IMR-90 (cell line): ENCODE measurements at regions not wholly inside any gene's neighbourhood (a gene's known extent, or its start where the extent isn't known, plus 50 kb on each side); places are given as distances from the start of the nearest gene placed in this dataset.
"Not testable (repeated sequence)": the region's sequence is repeated elsewhere in the genome, so short reads cannot be mapped to it uniquely, and the experiment has no call there.

Source experiments
- ATAC-seq: fragments of 200-7000 bp; cut with Tn5 transposase; 2 replicates; pipeline ENCODE4 v1.9.1; 2020; ENCODE audit warnings: low read depth, mild to moderate bottlenecking, moderate library complexity
- BruUV-seq: library from RNA; stranded (reverse); fragments of 400-500 nt; replicated peaks from 2 replicates; lab custom pipeline; 2021; lab: Mats Ljungman, UMichigan
- CTCF ChIA-PET: fragments of 300-600 bp; formaldehyde crosslinking; extraction: SDS; loops from one replicate; lab custom pipeline; 2021; ENCODE audit warnings: antibody characterized with exemption; lab: Yijun Ruan, JAX
- POLR2A ChIA-PET: fragments of 300-600 bp; sonication (Branson Sonifier 250); formaldehyde crosslinking; loops from one replicate; lab custom pipeline; 2022; ENCODE audit warnings: antibody characterized with exemption; ENCODE audit not compliant: unreplicated experiment; lab: Charles Lee
- DNase-seq: peaks from one replicate; pipeline ENCODE4 v3.0.0; 2013
- H2AFZ ChIP-seq: replicated peaks from 2 replicates; pipeline ENCODE3; 2013; ENCODE audit warnings: low read length, mild to moderate bottlenecking; ENCODE audit not compliant: poor library complexity
- H2AK5ac ChIP-seq: 2 replicates; pipeline ENCODE4 v1.6.1; 2013; ENCODE audit warnings: low read depth, low read length, inconsistent platforms
- H2AK9ac ChIP-seq: replicated peaks from 2 replicates; pipeline ENCODE3; 2013; ENCODE audit warnings: mild to moderate bottlenecking, low read depth, low read length, moderate library complexity; ENCODE audit not compliant: poor library complexity
- H2BK120ac ChIP-seq: 2 replicates; pipeline ENCODE4 v1.6.1; 2013; ENCODE audit warnings: low read depth, low read length, inconsistent platforms
- H2BK15ac ChIP-seq: 3 replicates; pipeline ENCODE4 v1.6.1; 2013; ENCODE audit warnings: low read depth, low read length, inconsistent platforms
- H2BK20ac ChIP-seq: 2 replicates; pipeline ENCODE4 v1.6.1; 2013; ENCODE audit warnings: low read depth, mild to moderate bottlenecking, inconsistent platforms, low read length, moderate library complexity
- H2BK5ac ChIP-seq: 2 replicates; pipeline ENCODE4 v1.6.1; 2013; ENCODE audit warnings: mild to moderate bottlenecking, low read depth, low read length, inconsistent platforms; ENCODE audit not compliant: poor library complexity, severe bottlenecking
- H3K14ac ChIP-seq: replicated peaks from 2 replicates; pipeline ENCODE4 v1.6.1; 2013; ENCODE audit warnings: low read depth, low read length, inconsistent platforms
- H3K18ac ChIP-seq: 2 replicates; pipeline ENCODE4 v1.6.1; 2013; ENCODE audit warnings: low read depth, low read length, control low read depth
- H3K23ac ChIP-seq: 2 replicates; pipeline ENCODE4 v1.6.1; 2013; ENCODE audit warnings: low read depth, low read length, inconsistent platforms
- H3K27ac ChIP-seq: 2 replicates; pipeline ENCODE4 v1.5.1; 2013; ENCODE audit warnings: mild to moderate bottlenecking, control low read depth, low read length; ENCODE audit not compliant: insufficient read depth
- H3K27me3 ChIP-seq: 2 replicates; pipeline ENCODE4 v1.6.1; 2013; ENCODE audit warnings: low read length; ENCODE audit not compliant: control insufficient read depth, insufficient read depth
- H3K36me3 ChIP-seq: 2 replicates; pipeline ENCODE4 v1.6.1; 2013; ENCODE audit warnings: low read length, mixed read lengths; ENCODE audit not compliant: control insufficient read depth, insufficient read depth
- H3K4ac ChIP-seq: 2 replicates; pipeline ENCODE4 v1.6.1; 2013; ENCODE audit warnings: low read depth, low read length, inconsistent platforms
- H3K4me1 ChIP-seq: 2 replicates; pipeline ENCODE4 v1.6.1; 2013; ENCODE audit warnings: low read length, mixed read lengths; ENCODE audit not compliant: control insufficient read depth, insufficient read depth
- H3K4me2 ChIP-seq: 2 replicates; pipeline ENCODE4 v1.6.1; 2013; ENCODE audit warnings: low read depth, mild to moderate bottlenecking, control low read depth, low read length, moderate library complexity
- H3K4me3 ChIP-seq: 2 replicates; pipeline ENCODE4 v1.5.1; 2013; ENCODE audit warnings: low read depth, mild to moderate bottlenecking, control low read depth, low read length, moderate library complexity; ENCODE audit not compliant: insufficient read depth
- H3K56ac ChIP-seq: 2 replicates; pipeline ENCODE4 v1.6.1; 2013; ENCODE audit warnings: low read length, inconsistent platforms; ENCODE audit not compliant: insufficient read depth; ENCODE audit errors: extremely low read depth
- H3K79me1 ChIP-seq, 2 experiments: 2 replicates each; pipeline ENCODE4 v1.6.1; 2013; ENCODE audit warnings: low read length in 2 of 2, inconsistent platforms in 1 of 2, low read depth in 1 of 2
- H3K9ac ChIP-seq: 2 replicates; pipeline ENCODE4 v1.6.1; 2013; ENCODE audit warnings: low read depth, low read length, control low read depth
- H3K9me1 ChIP-seq: 2 replicates; pipeline ENCODE4 v1.6.1; 2013; ENCODE audit warnings: low read length, inconsistent platforms; ENCODE audit not compliant: insufficient read depth
- H3K9me3 ChIP-seq: 2 replicates; pipeline ENCODE4 v1.6.1; 2013; ENCODE audit warnings: low read length; ENCODE audit not compliant: control insufficient read depth, insufficient read depth
- H4K20me1 ChIP-seq: 2 replicates; pipeline ENCODE4 v1.6.1; 2013; ENCODE audit warnings: low read length, inconsistent platforms; ENCODE audit not compliant: insufficient read depth
- H4K5ac ChIP-seq: 2 replicates; pipeline ENCODE4 v1.6.1; 2013; ENCODE audit warnings: mild to moderate bottlenecking, low read depth, low read length, control low read depth
- H4K8ac ChIP-seq, 2 experiments: 2 replicates each; pipeline ENCODE4 v1.6.1; 2013; ENCODE audit warnings: low read depth in 2 of 2, low read length in 2 of 2, control low read depth in 1 of 2, inconsistent platforms in 1 of 2
- H4K91ac ChIP-seq: 2 replicates; pipeline ENCODE4 v1.6.1; 2013; ENCODE audit warnings: low read depth, low read length, inconsistent platforms; ENCODE audit not compliant: insufficient read depth
- whole genome bisulfite sequencing, 2 experiments: methylation state at CpG; one replicate each; pipeline versions ENCODE4 v1.1.5 to v1.1.7; 2013; ENCODE audit warnings: missing lambda C conversion rate in 2 of 2; ENCODE audit not compliant: insufficient read length in 1 of 2; ENCODE audit errors: extremely low coverage in 2 of 2; 5-methylcytosine and 5-hydroxymethylcytosine counted together
- dilution Hi-C: fragments of 300-500 bp; cut with HindIII; formaldehyde crosslinking; loops from one replicate; pipeline ENCODE4 v1.14.3; 2018; ENCODE audit warnings: low sequenced_read_pairs; ENCODE audit not compliant: unreplicated experiment
- in situ Hi-C: fragments of 300-500 bp; cut with MboI; formaldehyde crosslinking; loops from 3 replicates; pipeline ENCODE4 v1.14.3; 2019; ENCODE audit warnings: low sequenced_read_pairs, inconsistent platforms, mixed read lengths
- intact Hi-C: fragments of 100-400 bp; cut with micrococcal nuclease; formaldehyde crosslinking; loops from 2 replicates; pipeline ENCODE4 v1.10.0; 2022

DNA sequence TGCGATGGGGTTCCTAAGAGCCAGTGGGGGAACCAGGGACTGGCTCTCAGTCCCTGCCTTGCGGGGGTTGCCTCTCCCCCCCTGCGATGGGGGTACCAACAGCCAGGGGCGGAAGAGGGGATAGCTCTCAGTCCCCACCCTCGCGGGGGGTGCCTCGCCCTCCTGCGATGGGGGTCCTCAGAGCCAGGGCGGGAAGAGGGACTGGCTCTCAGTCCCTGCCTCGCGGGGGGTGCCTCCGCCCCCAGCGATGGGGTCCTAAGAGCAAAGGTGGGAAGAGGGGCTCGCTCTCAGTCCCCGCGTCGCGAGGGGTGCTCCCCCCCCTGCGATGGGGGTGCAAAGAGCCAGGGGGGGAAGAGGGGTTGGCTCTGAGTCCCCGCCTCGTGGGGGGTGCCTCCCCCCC lies 162.0 kb downstream of the ATP6V0E2 start:
- H2AK9ac ChIP-seq, H3K79me1 ChIP-seq, H2BK120ac ChIP-seq, H3K4me2 ChIP-seq, in situ Hi-C loops, H3K4me1 ChIP-seq, H3K27me3 ChIP-seq, H4K5ac ChIP-seq, intact Hi-C loops, H3K14ac ChIP-seq, H2AK5ac ChIP-seq, H3K9me3 ChIP-seq, H2BK20ac ChIP-seq, H4K91ac ChIP-seq, POLR2A ChIA-PET, dilution Hi-C loops, H3K23ac ChIP-seq, H3K9ac ChIP-seq, H3K27ac ChIP-seq, H3K4ac ChIP-seq, H3K36me3 ChIP-seq, CTCF ChIA-PET, H2AFZ ChIP-seq, H3K56ac ChIP-seq, H3K18ac ChIP-seq, ATAC-seq, H3K9me1 ChIP-seq, H4K8ac ChIP-seq, DNase-seq, BruUV-seq, H3K4me3 ChIP-seq, H2BK15ac ChIP-seq, H4K20me1 ChIP-seq, H2BK5ac ChIP-seq: not testable (repeated sequence)
- WGBS, 2 experiments = no CpG with 5 or more reads among the region's 21 CpGs

DNA sequence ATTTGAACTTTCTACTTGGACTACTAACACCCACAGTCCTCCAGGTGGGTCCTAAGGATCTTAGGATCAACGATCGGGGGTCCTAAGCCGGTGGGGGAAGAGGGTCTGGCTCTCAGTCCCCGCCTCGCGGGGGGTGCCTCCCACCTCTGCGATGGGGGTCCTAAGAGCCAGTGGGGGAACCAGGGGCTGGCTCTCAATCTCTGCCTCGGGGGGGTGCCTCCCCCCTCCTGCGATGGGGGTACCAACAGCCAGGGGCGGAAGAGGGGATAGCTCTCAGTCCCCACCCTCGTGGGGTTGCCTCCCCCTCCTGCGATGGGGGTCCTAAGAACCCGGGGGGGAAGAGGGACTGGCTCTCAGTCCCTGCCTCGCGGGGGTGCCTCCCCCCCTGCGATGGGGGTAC lies 165.3 kb downstream of the ATP6V0E2 start:
- H2BK15ac ChIP-seq, dilution Hi-C loops, H3K27ac ChIP-seq, H2BK5ac ChIP-seq, H4K8ac ChIP-seq, in situ Hi-C loops, H3K79me1 ChIP-seq, H3K56ac ChIP-seq, POLR2A ChIA-PET, H3K36me3 ChIP-seq, H2BK20ac ChIP-seq, H2AK5ac ChIP-seq, H2AK9ac ChIP-seq, ATAC-seq, H3K9me3 ChIP-seq, H3K14ac ChIP-seq, H3K4me2 ChIP-seq, H3K9ac ChIP-seq, H3K23ac ChIP-seq, CTCF ChIA-PET, H3K27me3 ChIP-seq, H4K5ac ChIP-seq, H2BK120ac ChIP-seq, H3K4me3 ChIP-seq, H4K91ac ChIP-seq, BruUV-seq, H3K4ac ChIP-seq, H2AFZ ChIP-seq, H3K4me1 ChIP-seq, intact Hi-C loops, DNase-seq, H3K9me1 ChIP-seq, H4K20me1 ChIP-seq, H3K18ac ChIP-seq: not testable (repeated sequence)
- no CpG with 5 or more reads among the region's 16 CpGs for WGBS, 2 experiments
